H1 (cell line): ENCODE measurements at regions not wholly inside any gene's neighbourhood (a gene's known extent, or its start where the extent isn't known, plus 50 kb on each side); places are given as distances from the start of the nearest gene placed in this dataset.
A peak's percentile ranks its signal among the peaks of the same experiment; 100 is the strongest.

Experiments
- CTCF ChIA-PET: fragments of 300-600 bp; sonication (Branson Sonifier 250); formaldehyde crosslinking; loops from one replicate; lab custom pipeline; 2021; ENCODE audit not compliant: partially characterized antibody; lab: Charles Lee
- POLR2A ChIA-PET: fragments of 300-600 bp; sonication (Branson Sonifier 250); formaldehyde crosslinking; loops from one replicate; lab custom pipeline; 2021; ENCODE audit warnings: inconsistent platforms; ENCODE audit not compliant: partially characterized antibody; lab: Charles Lee
- DNase-seq, 2 experiments: peaks; one replicate each; pipeline versions ENCODE4 v3.0.0 to v3.0.0-alpha.2; 2010 to 2022; ENCODE audit warnings: low spot score in 2 of 2, low read depth in 1 of 2, mixed read lengths in 1 of 2
- FAIRE-seq: peaks from 2 replicates; lab custom pipeline; 2011; peaks lifted over from hg19 to GRCh38; lab: Jason Lieb, UNC
- H2AFZ ChIP-seq: 2 replicates; pipeline ENCODE4 v1.8.1; 2012; ENCODE audit warnings: low read length, inconsistent platforms
- H2AK5ac ChIP-seq: 2 replicates; pipeline ENCODE4 v1.6.1; 2013; ENCODE audit warnings: low read depth, low read length
- H2BK120ac ChIP-seq: replicated peaks from 2 replicates; pipeline ENCODE3; 2013; ENCODE audit warnings: low read depth, low read length, inconsistent platforms
- H2BK12ac ChIP-seq: 2 replicates; pipeline ENCODE4 v1.6.1; 2013; ENCODE audit warnings: low read depth, low read length
- H2BK15ac ChIP-seq: 2 replicates; pipeline ENCODE4 v1.6.1; 2013; ENCODE audit warnings: low read length
- H2BK20ac ChIP-seq: 2 replicates; pipeline ENCODE4 v1.6.1; 2013; ENCODE audit warnings: low read length
- H2BK5ac ChIP-seq: 2 replicates; pipeline ENCODE4 v1.6.1; 2013; ENCODE audit warnings: low read depth, low read length
- H3K14ac ChIP-seq: 2 replicates; pipeline ENCODE4 v1.6.1; 2013; ENCODE audit warnings: inconsistent platforms; ENCODE audit not compliant: insufficient read length
- H3K18ac ChIP-seq: 2 replicates; pipeline ENCODE4 v1.6.1; 2013; ENCODE audit warnings: low read length; ENCODE audit errors: extremely low read depth
- H3K23ac ChIP-seq: 2 replicates; pipeline ENCODE4 v1.6.1; 2013; ENCODE audit warnings: inconsistent platforms; ENCODE audit not compliant: insufficient read length
- H3K23me2 ChIP-seq: 2 replicates; pipeline ENCODE4 v1.6.1; 2013; ENCODE audit warnings: low read depth, low read length
- H3K27ac ChIP-seq: 2 replicates; pipeline ENCODE4 v1.6.1; 2011; ENCODE audit warnings: low read depth, low read length, inconsistent platforms
- H3K27me3 ChIP-seq, 4 experiments: replicated peaks in 1 of 4; 1 replicate in 1 of 4; 2 replicates in 3 of 4; pipeline versions ENCODE4 v1.6.1 to v1.8.1; 2011 to 2013; ENCODE audit warnings: low read length in 3 of 4, mild to moderate bottlenecking in 3 of 4, inconsistent platforms in 2 of 4, mixed read lengths in 2 of 4, moderate library complexity in 1 of 4; ENCODE audit not compliant: control insufficient read depth in 3 of 4, insufficient read depth in 3 of 4; ENCODE audit errors: extremely low read depth in 1 of 4
- H3K36me3 ChIP-seq, 4 experiments: 2 replicates each; pipeline versions ENCODE4 v1.6.1 to v1.8.1; 2011 to 2013; ENCODE audit warnings: mild to moderate bottlenecking in 4 of 4, low read length in 3 of 4, moderate library complexity in 2 of 4, control low read depth in 1 of 4, inconsistent platforms in 1 of 4; ENCODE audit not compliant: insufficient read depth in 4 of 4, control insufficient read depth in 2 of 4
- H3K4ac ChIP-seq: replicated peaks from 2 replicates; pipeline ENCODE3; 2013; ENCODE audit warnings: low read length, low read depth, mixed read lengths, inconsistent platforms; ENCODE audit not compliant: insufficient read length
- H3K4me1 ChIP-seq, 4 experiments: replicated peaks in 1 of 4; 1 replicate in 1 of 4; 2 replicates in 3 of 4; pipeline versions ENCODE4 v1.6.1 to v1.8.1; 2011 to 2013; ENCODE audit warnings: low read length in 3 of 4, inconsistent platforms in 2 of 4, mixed read lengths in 1 of 4; ENCODE audit not compliant: insufficient read depth in 4 of 4, control insufficient read depth in 3 of 4
- H3K4me2 ChIP-seq, 2 experiments: 2 replicates each; pipeline versions ENCODE4 v1.6.1 to v1.8.1; 2011 to 2013; ENCODE audit warnings: low read depth in 2 of 2, low read length in 2 of 2, control low read depth in 1 of 2, inconsistent platforms in 1 of 2, mild to moderate bottlenecking in 1 of 2; ENCODE audit not compliant: insufficient read depth in 1 of 2
- H3K4me3 ChIP-seq, 4 experiments: fragments of 200-600, 300-600 bp in 1 of 4; sonication (generic), shearing (Covaris generic), sonication (Bioruptor Twin) in 1 of 4; 2 replicates each; pipeline versions ENCODE4 v1.5.1 to v1.8.1; 2011 to 2016; ENCODE audit warnings: low read length in 4 of 4, low read depth in 3 of 4, control low read depth in 2 of 4, inconsistent platforms in 2 of 4, mild to moderate bottlenecking in 2 of 4, mixed read lengths in 1 of 4, moderate library complexity in 1 of 4; ENCODE audit not compliant: insufficient read depth in 2 of 4; ENCODE audit errors: extremely low read depth in 1 of 4
- H3K56ac ChIP-seq: replicated peaks from 2 replicates; pipeline ENCODE3; 2013; ENCODE audit warnings: low read depth, mild to moderate bottlenecking, mixed read lengths, low read length, inconsistent platforms; ENCODE audit not compliant: insufficient read length
- H3K79me1 ChIP-seq: 2 replicates; pipeline ENCODE4 v1.6.1; 2013; ENCODE audit warnings: low read depth, low read length, control low read depth
- H3K79me2 ChIP-seq, 2 experiments: 2 replicates each; pipeline versions ENCODE4 v1.6.1 to v1.8.1; 2012 to 2013; ENCODE audit warnings: low read length in 2 of 2, mild to moderate bottlenecking in 2 of 2, inconsistent platforms in 1 of 2; ENCODE audit not compliant: insufficient read depth in 2 of 2, control insufficient read depth in 1 of 2
- H3K9ac ChIP-seq, 4 experiments: replicated peaks in 1 of 4; 1 replicate in 1 of 4; 2 replicates in 3 of 4; pipeline versions ENCODE4 v1.6.1 to v1.8.1; 2011 to 2013; ENCODE audit warnings: low read depth in 3 of 4, low read length in 3 of 4, control low read depth in 2 of 4, mild to moderate bottlenecking in 2 of 4, moderate library complexity in 2 of 4, inconsistent platforms in 1 of 4; ENCODE audit errors: extremely low read depth in 1 of 4
- H3K9me3 ChIP-seq, 2 experiments: 2 replicates each; pipeline versions ENCODE4 v1.6.1 to v1.8.1; 2012 to 2013; ENCODE audit warnings: mild to moderate bottlenecking in 2 of 2, moderate library complexity in 2 of 2, control low read depth in 1 of 2, inconsistent platforms in 1 of 2, low read depth in 1 of 2, low read length in 1 of 2, mixed read lengths in 1 of 2; ENCODE audit not compliant: insufficient read depth in 2 of 2
- H4K20me1 ChIP-seq, 2 experiments: replicated peaks in 1 of 2; 2 replicates each; pipeline versions ENCODE3 to v1.8.1; 2011 to 2013; ENCODE audit warnings: inconsistent platforms in 2 of 2, low read length in 2 of 2, mild to moderate bottlenecking in 1 of 2; ENCODE audit not compliant: insufficient read depth in 2 of 2, control insufficient read depth in 1 of 2
- H4K5ac ChIP-seq: 2 replicates; pipeline ENCODE4 v1.6.1; 2013; ENCODE audit warnings: low read length, low read depth, mixed read lengths, inconsistent platforms; ENCODE audit not compliant: insufficient read length
- H4K8ac ChIP-seq: 2 replicates; pipeline ENCODE4 v1.8.0; 2013; ENCODE audit warnings: mild to moderate bottlenecking, moderate library complexity, low read length, inconsistent platforms; ENCODE audit not compliant: insufficient read depth; ENCODE audit errors: extremely low read depth
- H4K91ac ChIP-seq: replicated peaks from 2 replicates; pipeline ENCODE3; 2013; ENCODE audit warnings: low read length, mixed read lengths, inconsistent platforms; ENCODE audit not compliant: insufficient read length
- BRCA1 ChIP-seq: IDR thresholded peaks from 2 replicates; pipeline ENCODE4 v1.6.1; 2012; ENCODE audit warnings: low read depth, low read length, improper control_type of control experiment
- HDAC6 ChIP-seq: IDR thresholded peaks from one replicate; pipeline ENCODE4 v1.7.1; 2012; ENCODE audit warnings: low read depth, mild to moderate bottlenecking, inconsistent platforms, low read length, moderate library complexity
- RAD21 ChIP-seq, 2 experiments: IDR thresholded peaks in 1 of 2; conservative IDR thresholded peaks in 1 of 2; 2 replicates each; pipeline ENCODE4 v1.6.1; 2011; ENCODE audit warnings: low read depth in 2 of 2, low read length in 2 of 2, improper control_type of control experiment in 1 of 2, inconsistent platforms in 1 of 2, mild to moderate bottlenecking in 1 of 2, moderate library complexity in 1 of 2
- TAF1 ChIP-seq: IDR thresholded peaks from 2 replicates; pipeline ENCODE4 v1.6.1; 2011; ENCODE audit warnings: mild to moderate bottlenecking, low read depth, low read length
- TAF7 ChIP-seq: optimal IDR thresholded peaks from 2 replicates; pipeline ENCODE3; 2011; ENCODE audit warnings: low read depth, mild to moderate bottlenecking, inconsistent platforms, low read length, moderate library complexity, borderline replicate concordance
- WGBS, 2 experiments: shearing (Covaris generic) in 1 of 2; methylation state at CpG; one replicate each; pipeline versions ENCODE4 v1.1.6 to v1.1.7; 2013 to 2015; ENCODE audit warnings: low lambda C conversion rate in 2 of 2, mixed read lengths in 2 of 2, inconsistent platforms in 1 of 2, low coverage in 1 of 2, missing lambda C conversion rate in 1 of 2; ENCODE audit not compliant: insufficient replicate concordance in 2 of 2, insufficient coverage in 1 of 2, insufficient read length in 1 of 2; ENCODE audit errors: extremely low coverage in 1 of 2, missing lambda C conversion rate in 1 of 2; 5-methylcytosine and 5-hydroxymethylcytosine counted together
- TF ChIP-seq, protein P1 (sequence below), 3 experiments: IDR thresholded peaks; 1 replicate in 2 of 3; 2 replicates in 1 of 3; pipeline versions ENCODE4 v1.5.1 to v1.6.1; 2011; ENCODE audit warnings: low read length in 3 of 3, mild to moderate bottlenecking in 3 of 3, inconsistent platforms in 2 of 3, low read depth in 1 of 3, moderate library complexity in 1 of 3; ENCODE audit not compliant: insufficient read depth in 1 of 3; ENCODE audit errors: control extremely low read depth in 1 of 3
- TF ChIP-seq, protein P2 (sequence below): IDR thresholded peaks from 2 replicates; pipeline ENCODE4 v1.6.1; 2012; ENCODE audit warnings: low read length, inconsistent platforms

- Histone ChIP-seq H2AK5ac (no peak overlapping the region), H3K18ac (no peak overlapping the region), H2BK12ac (no peak overlapping the region), H4K5ac (no peak overlapping the region), H3K23ac (no peak overlapping the region), H4K91ac (no peak overlapping the region), H2BK20ac (no peak overlapping the region), H3K4ac (no peak overlapping the region), H4K20me1 (no peaks in the 10 kb centered on the region), H3K23me2 (no peaks in the 10 kb centered on the region; the same call in 1 of the 2 replicates), H3K14ac (no peak overlapping the region), H3K79me2 (no peaks in the 10 kb centered on the region), H3K56ac (no peak overlapping the region), H4K8ac (no peak overlapping the region), H2BK120ac (no peak overlapping the region), H2BK15ac (no peak overlapping the region), H3K4me3 (no peak overlapping the region), H3K4me1 (peaks cover 0 to 4% (median 3%) of the 10 kb centered on the region in 4 experiments; a peak in 2 of 7 replicates), H3K9me3 (no peaks in the 10 kb centered on the region), H3K4me2 (peak overlapping the region; percentile 14 to 20; a peak in 1 of 4 replicates), H3K27me3 (no peaks in the 10 kb centered on the region), H3K79me1 (no peaks in the 10 kb centered on the region), H2BK5ac (no peak overlapping the region), H2AFZ (peak overlapping the region; percentile 93), H3K27ac (no peak overlapping the region), H3K36me3 (no peaks in the 10 kb centered on the region), H3K9ac (no peak overlapping the region)
- TF ChIP-seq RAD21 (IDR thresholded peaks at IDR 0.05 in 1 of 2, conservative IDR thresholded peaks at IDR 0.05 in 1 of 2; ENCODE audit: low read depth in 2 of 2, low read length in 2 of 2) (peak; percentile 40 to 60; a peak in 3 of 4 replicates), TAF7 (no peak), BRCA1 (no peak), TAF1 (no peak), HDAC6 (no peak)
- TF ChIP-seq, protein P1, sequence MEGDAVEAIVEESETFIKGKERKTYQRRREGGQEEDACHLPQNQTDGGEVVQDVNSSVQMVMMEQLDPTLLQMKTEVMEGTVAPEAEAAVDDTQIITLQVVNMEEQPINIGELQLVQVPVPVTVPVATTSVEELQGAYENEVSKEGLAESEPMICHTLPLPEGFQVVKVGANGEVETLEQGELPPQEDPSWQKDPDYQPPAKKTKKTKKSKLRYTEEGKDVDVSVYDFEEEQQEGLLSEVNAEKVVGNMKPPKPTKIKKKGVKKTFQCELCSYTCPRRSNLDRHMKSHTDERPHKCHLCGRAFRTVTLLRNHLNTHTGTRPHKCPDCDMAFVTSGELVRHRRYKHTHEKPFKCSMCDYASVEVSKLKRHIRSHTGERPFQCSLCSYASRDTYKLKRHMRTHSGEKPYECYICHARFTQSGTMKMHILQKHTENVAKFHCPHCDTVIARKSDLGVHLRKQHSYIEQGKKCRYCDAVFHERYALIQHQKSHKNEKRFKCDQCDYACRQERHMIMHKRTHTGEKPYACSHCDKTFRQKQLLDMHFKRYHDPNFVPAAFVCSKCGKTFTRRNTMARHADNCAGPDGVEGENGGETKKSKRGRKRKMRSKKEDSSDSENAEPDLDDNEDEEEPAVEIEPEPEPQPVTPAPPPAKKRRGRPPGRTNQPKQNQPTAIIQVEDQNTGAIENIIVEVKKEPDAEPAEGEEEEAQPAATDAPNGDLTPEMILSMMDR (IDR thresholded peaks at IDR 0.05; ENCODE audit: control extremely low read depth in 1 of 3, insufficient read depth in 1 of 3, low read depth in 1 of 3, low read length in 3 of 3): peak in 2 of 3 experiments; percentile 51 to 62; a peak in 3 of 4 replicates
- TF ChIP-seq, protein P2, sequence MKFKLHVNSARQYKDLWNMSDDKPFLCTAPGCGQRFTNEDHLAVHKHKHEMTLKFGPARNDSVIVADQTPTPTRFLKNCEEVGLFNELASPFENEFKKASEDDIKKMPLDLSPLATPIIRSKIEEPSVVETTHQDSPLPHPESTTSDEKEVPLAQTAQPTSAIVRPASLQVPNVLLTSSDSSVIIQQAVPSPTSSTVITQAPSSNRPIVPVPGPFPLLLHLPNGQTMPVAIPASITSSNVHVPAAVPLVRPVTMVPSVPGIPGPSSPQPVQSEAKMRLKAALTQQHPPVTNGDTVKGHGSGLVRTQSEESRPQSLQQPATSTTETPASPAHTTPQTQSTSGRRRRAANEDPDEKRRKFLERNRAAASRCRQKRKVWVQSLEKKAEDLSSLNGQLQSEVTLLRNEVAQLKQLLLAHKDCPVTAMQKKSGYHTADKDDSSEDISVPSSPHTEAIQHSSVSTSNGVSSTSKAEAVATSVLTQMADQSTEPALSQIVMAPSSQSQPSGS: no peak
- DNase-seq (peak in 1 of 2 experiments; percentile 78), FAIRE-seq (peak; percentile 94)
- CTCF ChIA-PET: interaction anchor here (0.7 to 9.4 kb wide), 47 partner anchors 8 to 1140 kb away, joined by 3 to 79 read pairs (median 4); no protein-coding TSS in a partner anchor
- WGBS, 2 experiments: 45% methylated on average over 6 of the region's 6 CpGs; no CpG with 5 or more reads in 1 of the 2 experiments
- POLR2A ChIA-PET: no interaction called here
Observed at GRCh38 chr11:15629690-15630321, 515.1 kb downstream of the INSC start.
